ENCODE measurements at regions not wholly inside any gene's neighbourhood (a gene's known extent, or its start where the extent isn't known, plus 50 kb on each side); places are given as distances from the start of the nearest gene placed in this dataset.

GRCh38 chr7:118836933-118837332 is 612.4 kb downstream of the ANKRD7 start:
- Histone ChIP-seq H3K9me3 (replicated peaks) (peaks cover 35% of the 10 kb centered on the region), H3K4me1 (no peaks in the 10 kb centered on the region), H3K4me3 (no peak overlapping the region), H3K27ac (replicated peaks) (no peak overlapping the region), H3K27me3 (ENCODE audit: low read depth) (no peaks in the 10 kb centered on the region), H3K36me3 (no peaks in the 10 kb centered on the region)
- no peak for DNase-seq
- intact Hi-C loops (cut with micrococcal nuclease), result no loop called here
- no peak for TF ChIP-seq CTCF (IDR thresholded peaks at IDR 0.05; ENCODE audit: borderline replicate concordance)

GRCh38 chr7:118839515-118839914 is 615.0 kb downstream of the ANKRD7 start:
- Histone ChIP-seq H3K4me3 (no peak overlapping the region), H3K36me3 (no peaks in the 10 kb centered on the region), H3K27me3 (ENCODE audit: low read depth) (no peaks in the 10 kb centered on the region), H3K9me3 (replicated peaks) (peaks cover 12% of the 10 kb centered on the region), H3K4me1 (no peaks in the 10 kb centered on the region), H3K27ac (replicated peaks) (no peak overlapping the region)
- TF ChIP-seq CTCF (IDR thresholded peaks at IDR 0.05; ENCODE audit: borderline replicate concordance), result no peak
- DNase-seq, result no peak
- intact Hi-C loops (cut with micrococcal nuclease), result no loop called here

GRCh38 chr7:118843456-118843855 is 619.0 kb downstream of the ANKRD7 start:
- Histone ChIP-seq H3K36me3 (no peaks in the 10 kb centered on the region), H3K4me1 (no peaks in the 10 kb centered on the region), H3K27ac (replicated peaks) (no peak overlapping the region), H3K4me3 (no peak overlapping the region), H3K27me3 (ENCODE audit: low read depth) (no peaks in the 10 kb centered on the region), H3K9me3 (replicated peaks) (peaks cover 4% of the 10 kb centered on the region)
- no peak for DNase-seq
- intact Hi-C loops (cut with micrococcal nuclease), result no loop called here
- no peak for TF ChIP-seq CTCF (IDR thresholded peaks at IDR 0.05; ENCODE audit: borderline replicate concordance)

- peaks cover 4% of the 10 kb centered on the region for H3K9me3 ChIP-seq (replicated peaks)
- no peaks in the 10 kb centered on the region for H3K27me3 ChIP-seq (ENCODE audit: low read depth)
- intact Hi-C loops (cut with micrococcal nuclease), result no loop called here
- no peak overlapping the region for H3K27ac ChIP-seq (replicated peaks)
- no peak for TF ChIP-seq CTCF (IDR thresholded peaks at IDR 0.05; ENCODE audit: borderline replicate concordance)
- DNase-seq, result no peak
- H3K4me3 ChIP-seq, result no peak overlapping the region
- no peaks in the 10 kb centered on the region for H3K36me3 ChIP-seq
- no peaks in the 10 kb centered on the region for H3K4me1 ChIP-seq
Observed at GRCh38 chr7:118844748-118845147, 620.2 kb downstream of the ANKRD7 start.

- Histone ChIP-seq H3K36me3 (no peaks in the 10 kb centered on the region), H3K27me3 (ENCODE audit: low read depth) (no peaks in the 10 kb centered on the region), H3K27ac (replicated peaks) (no peak overlapping the region), H3K4me1 (no peaks in the 10 kb centered on the region), H3K4me3 (no peak overlapping the region), H3K9me3 (replicated peaks) (peaks cover 4% of the 10 kb centered on the region)
- TF ChIP-seq CTCF (IDR thresholded peaks at IDR 0.05; ENCODE audit: borderline replicate concordance), result no peak
- DNase-seq, result no peak
- intact Hi-C loops (cut with micrococcal nuclease), result no loop called here
Observed at GRCh38 chr7:118845791-118846190, 621.3 kb downstream of the ANKRD7 start.

- no peaks in the 10 kb centered on the region for H3K27me3 ChIP-seq (ENCODE audit: low read depth)
- H3K4me3 ChIP-seq, result no peak overlapping the region
- no peaks in the 10 kb centered on the region for H3K4me1 ChIP-seq
- DNase-seq, result no peak
- TF ChIP-seq CTCF (IDR thresholded peaks at IDR 0.05; ENCODE audit: borderline replicate concordance), result no peak
- no peaks in the 10 kb centered on the region for H3K36me3 ChIP-seq
- H3K9me3 ChIP-seq (replicated peaks), result no peaks in the 10 kb centered on the region
- intact Hi-C loops (cut with micrococcal nuclease), result no loop called here
- no peak overlapping the region for H3K27ac ChIP-seq (replicated peaks)
Observed at GRCh38 chr7:118846977-118847376, 622.5 kb downstream of the ANKRD7 start.
